Panc1 (cell line): ENCODE measurements at regions not wholly inside any gene's neighbourhood (a gene's known extent, or its start where the extent isn't known, plus 50 kb on each side); places are given as distances from the start of the nearest gene placed in this dataset.

ENCODE experiments used
- ATAC-seq: fragments of 200-7000 bp; cut with Tn5 transposase; 2 replicates; pipeline ENCODE4 v1.9.1; 2020; ENCODE audit warnings: mild to moderate bottlenecking, moderate library complexity
- BruUV-seq: library from RNA; stranded (reverse); fragments of 400-500 nt; replicated peaks from 2 replicates; lab custom pipeline; 2021; lab: Mats Ljungman, UMichigan
- CTCF ChIA-PET: fragments of 300-600 bp; sonication (Branson Sonifier 250); formaldehyde crosslinking; loops from one replicate; lab custom pipeline; 2022; ENCODE audit warnings: antibody characterized with exemption; lab: Charles Lee
- POLR2A ChIA-PET: fragments of 300-600 bp; sonication (Branson Sonifier 250); formaldehyde crosslinking; loops from one replicate; lab custom pipeline; 2022; ENCODE audit warnings: antibody characterized with exemption; lab: Charles Lee
- DNase-seq: peaks from one replicate; pipeline ENCODE4 v3.0.0-alpha.2; 2010; ENCODE audit warnings: low read depth, low spot score
- H3K27ac ChIP-seq: 2 replicates; pipeline ENCODE4 v1.5.1; 2011; ENCODE audit warnings: mild to moderate bottlenecking, low read length, inconsistent platforms
- H3K27me3 ChIP-seq: fragments of 200-500 bp; sonication (Bioruptor generic); 2 replicates; pipeline ENCODE4 v1.6.0; 2014; ENCODE audit warnings: low read length, inconsistent platforms; ENCODE audit not compliant: control insufficient read depth, insufficient read depth
- H3K36me3 ChIP-seq: fragments of 200-500 bp; sonication (Bioruptor generic); 2 replicates; pipeline ENCODE4 v1.5.1; 2014; ENCODE audit warnings: inconsistent platforms, mild to moderate bottlenecking, low read length, moderate library complexity; ENCODE audit not compliant: control insufficient read depth, insufficient read depth
- H3K4me1 ChIP-seq: 2 replicates; pipeline ENCODE4 v1.5.1; 2011; ENCODE audit warnings: inconsistent platforms, mild to moderate bottlenecking, low read length, moderate library complexity; ENCODE audit not compliant: control insufficient read depth, insufficient read depth
- H3K4me3 ChIP-seq, 2 experiments: 2 replicates each; pipeline ENCODE4 v1.5.1; 2011 to 2012; ENCODE audit warnings: low read depth in 2 of 2, low read length in 2 of 2, mild to moderate bottlenecking in 2 of 2, inconsistent platforms in 1 of 2, moderate library complexity in 1 of 2
- H3K9me3 ChIP-seq: fragments of 200-500 bp; sonication (Bioruptor generic); 2 replicates; pipeline ENCODE4 v1.5.1; 2014; ENCODE audit warnings: low read depth, mild to moderate bottlenecking, inconsistent platforms, low read length, moderate library complexity; ENCODE audit not compliant: control insufficient read depth, insufficient read depth
- POLR2AphosphoS5 ChIP-seq: IDR thresholded peaks from 2 replicates; pipeline ENCODE4 v1.6.1; 2012; ENCODE audit warnings: mild to moderate bottlenecking, low read depth, low read length, moderate library complexity
- REST ChIP-seq, 2 experiments: IDR thresholded peaks; 2 replicates each; pipeline ENCODE4 v1.6.1; 2011 to 2012; ENCODE audit warnings: low read depth in 2 of 2, control low read depth in 1 of 2, low read length in 1 of 2, mild to moderate bottlenecking in 1 of 2, moderate library complexity in 1 of 2; ENCODE audit not compliant: insufficient read depth in 1 of 2
- SIN3A ChIP-seq: IDR thresholded peaks from 2 replicates; pipeline ENCODE4 v1.6.1; 2012; ENCODE audit warnings: low read depth, mild to moderate bottlenecking, low read length, moderate library complexity, borderline replicate concordance; ENCODE audit not compliant: insufficient read depth
- TCF7L2 ChIP-seq: IDR thresholded peaks from 2 replicates; pipeline ENCODE4 v1.6.1; 2011; ENCODE audit warnings: mild to moderate bottlenecking, low read depth, low read length, inconsistent platforms
- in situ Hi-C: cut with HindIII; loops from 2 replicates; pipeline ENCODE4 v1.10.0; 2016; ENCODE audit warnings: low sequenced_read_pairs, low pct_unique_long_range_greater_than_20kb
- intact Hi-C: fragments of 100-400 bp; cut with micrococcal nuclease; formaldehyde crosslinking; loops from one replicate; pipeline ENCODE4 v1.10.0; 2022; ENCODE audit not compliant: unreplicated experiment
- TF ChIP-seq, protein P1 (sequence below): fragments of 450-650 bp; IDR thresholded peaks from 2 replicates; pipeline ENCODE4 v1.5.1; 2017; ENCODE audit warnings: mild to moderate bottlenecking

GRCh38 chr9:22954550-22954949, 507.9 kb downstream of the DMRTA1 start:
- CTCF ChIA-PET: no interaction called here
- BruUV-seq: no TSS peak
- Histone ChIP-seq H3K27me3 (no peaks in the 10 kb centered on the region), H3K27ac (no peak overlapping the region), H3K4me3 (no peak overlapping the region), H3K36me3 (no peaks in the 10 kb centered on the region), H3K9me3 (no peaks in the 10 kb centered on the region), H3K4me1 (no peaks in the 10 kb centered on the region)
- no peak for ATAC-seq
- POLR2A ChIA-PET: no interaction called here
- intact Hi-C loops (no loop called here), in situ Hi-C loops (no loop called here)
- TF ChIP-seq REST (IDR thresholded peaks at IDR 0.05; ENCODE audit: insufficient read depth in 1 of 2, low read depth in 2 of 2, low read length in 1 of 2): no peak
- no peak for TF ChIP-seq POLR2AphosphoS5
- TF ChIP-seq TCF7L2: no peak
- TF ChIP-seq, protein P1, sequence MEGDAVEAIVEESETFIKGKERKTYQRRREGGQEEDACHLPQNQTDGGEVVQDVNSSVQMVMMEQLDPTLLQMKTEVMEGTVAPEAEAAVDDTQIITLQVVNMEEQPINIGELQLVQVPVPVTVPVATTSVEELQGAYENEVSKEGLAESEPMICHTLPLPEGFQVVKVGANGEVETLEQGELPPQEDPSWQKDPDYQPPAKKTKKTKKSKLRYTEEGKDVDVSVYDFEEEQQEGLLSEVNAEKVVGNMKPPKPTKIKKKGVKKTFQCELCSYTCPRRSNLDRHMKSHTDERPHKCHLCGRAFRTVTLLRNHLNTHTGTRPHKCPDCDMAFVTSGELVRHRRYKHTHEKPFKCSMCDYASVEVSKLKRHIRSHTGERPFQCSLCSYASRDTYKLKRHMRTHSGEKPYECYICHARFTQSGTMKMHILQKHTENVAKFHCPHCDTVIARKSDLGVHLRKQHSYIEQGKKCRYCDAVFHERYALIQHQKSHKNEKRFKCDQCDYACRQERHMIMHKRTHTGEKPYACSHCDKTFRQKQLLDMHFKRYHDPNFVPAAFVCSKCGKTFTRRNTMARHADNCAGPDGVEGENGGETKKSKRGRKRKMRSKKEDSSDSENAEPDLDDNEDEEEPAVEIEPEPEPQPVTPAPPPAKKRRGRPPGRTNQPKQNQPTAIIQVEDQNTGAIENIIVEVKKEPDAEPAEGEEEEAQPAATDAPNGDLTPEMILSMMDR: no peak
- TF ChIP-seq SIN3A: no peak
- no peak for DNase-seq

DNA sequence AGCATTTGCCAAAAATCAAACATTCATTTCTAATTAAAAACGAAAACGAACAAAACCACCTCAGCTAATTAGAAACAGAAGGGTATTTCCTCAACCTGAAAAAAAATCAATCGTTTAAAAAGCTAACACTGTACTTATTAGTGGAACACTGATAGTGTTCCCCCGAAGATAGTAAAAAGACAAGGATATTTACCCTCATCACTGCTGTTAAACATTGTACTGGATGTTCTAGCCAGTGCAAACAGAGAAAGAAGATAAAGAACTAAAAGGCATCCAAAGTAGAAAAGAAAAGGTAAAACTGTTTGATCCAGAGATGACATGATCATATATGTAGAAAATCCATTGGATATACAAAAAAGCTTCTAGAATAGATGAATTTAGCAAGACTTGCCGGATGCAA, 508.3 kb downstream of the DMRTA1 start:
- TF ChIP-seq, protein P1: no peak
- TF ChIP-seq POLR2AphosphoS5 (no peak), SIN3A (no peak), TCF7L2 (no peak), REST (IDR thresholded peaks at IDR 0.05; ENCODE audit: insufficient read depth in 1 of 2, low read depth in 2 of 2, low read length in 1 of 2) (no peak)
- in situ Hi-C loops: no loop called here
- no peak overlapping the region for H3K27ac ChIP-seq
- no peaks in the 10 kb centered on the region for H3K36me3 ChIP-seq
- BruUV-seq: no TSS peak
- ATAC-seq: no peak
- DNase-seq: no peak
- ChIA-PET POLR2A (no interaction called here), CTCF (no interaction called here)
- no peaks in the 10 kb centered on the region for H3K4me1 ChIP-seq
- intact Hi-C loops: no loop called here
- H3K9me3 ChIP-seq: no peaks in the 10 kb centered on the region
- H3K4me3 ChIP-seq: no peak overlapping the region
- H3K27me3 ChIP-seq: no peaks in the 10 kb centered on the region
